ENCODE measurements at regions not wholly inside any gene's neighbourhood (a gene's known extent, or its start where the extent isn't known, plus 50 kb on each side); places are given as distances from the start of the nearest gene placed in this dataset.

DNA sequence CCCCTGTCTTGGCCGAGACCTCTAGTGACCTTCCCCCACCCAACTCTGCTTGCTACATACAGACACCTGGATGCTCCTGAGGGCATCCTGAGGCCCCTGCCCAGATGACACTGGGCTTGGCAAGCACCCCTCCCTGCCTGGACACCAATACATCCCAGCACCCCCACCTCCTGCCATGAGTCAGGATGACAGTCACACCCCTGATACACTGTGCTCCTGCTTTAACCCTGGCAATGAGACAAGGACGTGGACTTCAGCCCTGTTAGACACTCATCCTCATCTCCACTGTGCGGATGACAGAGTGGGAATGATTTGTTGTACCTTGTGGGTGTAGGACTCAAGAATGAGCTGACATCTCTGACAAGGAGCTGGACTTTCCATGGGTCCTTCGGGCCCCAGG lies 186.3 kb upstream of the ADCY1 start:
- RAD21 ChIA-PET (ENCODE audit: low non-redundant PET in 1 of 2, low total read pairs in 2 of 2, uncharacterized antibody in 2 of 2, unreplicated experiment in 2 of 2) = no interaction called here
- Histone ChIP-seq H3K79me2 (ENCODE audit: insufficient read depth, low read length) (no peaks in the 10 kb centered on the region), H3K9ac (ENCODE audit: low read length) (no peak overlapping the region), H3K9me2 (ENCODE audit: insufficient read depth) (no peaks in the 10 kb centered on the region), H3K27ac (ENCODE audit: low read depth, low read length) (no peak overlapping the region), H3K4me1 (ENCODE audit: control insufficient read depth in 1 of 2, insufficient read depth in 2 of 2, low read length in 2 of 2) (no peaks in the 10 kb centered on the region), H3K4me3 (replicated peaks in 1 of 2; ENCODE audit: low read depth in 1 of 2, low read length in 2 of 2) (no peak overlapping the region), H3K9me3 (ENCODE audit: control insufficient read depth in 1 of 2, insufficient read depth in 1 of 2, low read depth in 1 of 2, low read length in 2 of 2) (no peaks in the 10 kb centered on the region), H4K20me1 (ENCODE audit: insufficient read depth) (no peaks in the 10 kb centered on the region), H3K27me3 (ENCODE audit: insufficient read depth, low read length) (peaks cover 10% of the 10 kb centered on the region; the same call in 1 of the 2 replicates), H3K36me3 (ENCODE audit: control insufficient read depth in 1 of 2, insufficient read depth in 2 of 2, low read length in 2 of 2) (no peaks in the 10 kb centered on the region), H2AFZ (ENCODE audit: low read depth, low read length, poor library complexity, severe bottlenecking) (no peak overlapping the region), H3K4me2 (ENCODE audit: low read length) (no peak overlapping the region)
- DNase-seq (ENCODE audit: low read depth, low spot score) = no peak
- POLR2A ChIA-PET = no interaction called here
- no TSS peak for BruUV-seq (replicated peaks)
- intact Hi-C loops (cut with micrococcal nuclease) = no loop called here
- ATAC-seq = no peak
- no peak for TF ChIP-seq SRF (IDR thresholded peaks at IDR 0.05; ENCODE audit: low read depth)
- TF ChIP-seq ZFX (IDR thresholded peaks at IDR 0.05) = no peak
- TF ChIP-seq EZH2 (IDR thresholded peaks at IDR 0.05) = no peak
- no peak for TF ChIP-seq YY1 (IDR thresholded peaks at IDR 0.05; ENCODE audit: extremely low read depth, insufficient replicate concordance, low read depth, low read length)
- no peak for TF ChIP-seq JUND (IDR thresholded peaks at IDR 0.05)
- no peak for TF ChIP-seq ELF1 (IDR thresholded peaks at IDR 0.05; ENCODE audit: borderline replicate concordance, low read depth)
- TF ChIP-seq EGR1 (IDR thresholded peaks at IDR 0.05; ENCODE audit: low read depth) = no peak
- no peak for TF ChIP-seq MAX (IDR thresholded peaks at IDR 0.05)
- TF ChIP-seq SP1 (IDR thresholded peaks at IDR 0.05; ENCODE audit: low read depth) = no peak
- no peak for TF ChIP-seq ATF3 (IDR thresholded peaks at IDR 0.05)
- no peak for TF ChIP-seq SIN3A (IDR thresholded peaks at IDR 0.05; ENCODE audit: low read depth)
- TF ChIP-seq FOSL1 (IDR thresholded peaks at IDR 0.05; ENCODE audit: low read depth) = no peak
- TF ChIP-seq, protein P1, sequence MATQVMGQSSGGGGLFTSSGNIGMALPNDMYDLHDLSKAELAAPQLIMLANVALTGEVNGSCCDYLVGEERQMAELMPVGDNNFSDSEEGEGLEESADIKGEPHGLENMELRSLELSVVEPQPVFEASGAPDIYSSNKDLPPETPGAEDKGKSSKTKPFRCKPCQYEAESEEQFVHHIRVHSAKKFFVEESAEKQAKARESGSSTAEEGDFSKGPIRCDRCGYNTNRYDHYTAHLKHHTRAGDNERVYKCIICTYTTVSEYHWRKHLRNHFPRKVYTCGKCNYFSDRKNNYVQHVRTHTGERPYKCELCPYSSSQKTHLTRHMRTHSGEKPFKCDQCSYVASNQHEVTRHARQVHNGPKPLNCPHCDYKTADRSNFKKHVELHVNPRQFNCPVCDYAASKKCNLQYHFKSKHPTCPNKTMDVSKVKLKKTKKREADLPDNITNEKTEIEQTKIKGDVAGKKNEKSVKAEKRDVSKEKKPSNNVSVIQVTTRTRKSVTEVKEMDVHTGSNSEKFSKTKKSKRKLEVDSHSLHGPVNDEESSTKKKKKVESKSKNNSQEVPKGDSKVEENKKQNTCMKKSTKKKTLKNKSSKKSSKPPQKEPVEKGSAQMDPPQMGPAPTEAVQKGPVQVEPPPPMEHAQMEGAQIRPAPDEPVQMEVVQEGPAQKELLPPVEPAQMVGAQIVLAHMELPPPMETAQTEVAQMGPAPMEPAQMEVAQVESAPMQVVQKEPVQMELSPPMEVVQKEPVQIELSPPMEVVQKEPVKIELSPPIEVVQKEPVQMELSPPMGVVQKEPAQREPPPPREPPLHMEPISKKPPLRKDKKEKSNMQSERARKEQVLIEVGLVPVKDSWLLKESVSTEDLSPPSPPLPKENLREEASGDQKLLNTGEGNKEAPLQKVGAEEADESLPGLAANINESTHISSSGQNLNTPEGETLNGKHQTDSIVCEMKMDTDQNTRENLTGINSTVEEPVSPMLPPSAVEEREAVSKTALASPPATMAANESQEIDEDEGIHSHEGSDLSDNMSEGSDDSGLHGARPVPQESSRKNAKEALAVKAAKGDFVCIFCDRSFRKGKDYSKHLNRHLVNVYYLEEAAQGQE (IDR thresholded peaks at IDR 0.05; ENCODE audit: low read depth) = no peak
- TF ChIP-seq CTCF (IDR thresholded peaks at IDR 0.05 in 2 of 3, conservative IDR thresholded peaks at IDR 0.05 in 1 of 3; ENCODE audit: borderline replicate concordance in 1 of 3, insufficient read depth in 1 of 3, low read depth in 2 of 3, low read length in 2 of 3) = no peak
- no peak for TF ChIP-seq POLR2AphosphoS5 (IDR thresholded peaks at IDR 0.05; ENCODE audit: low read depth, low read length)
- TF ChIP-seq, protein P2, sequence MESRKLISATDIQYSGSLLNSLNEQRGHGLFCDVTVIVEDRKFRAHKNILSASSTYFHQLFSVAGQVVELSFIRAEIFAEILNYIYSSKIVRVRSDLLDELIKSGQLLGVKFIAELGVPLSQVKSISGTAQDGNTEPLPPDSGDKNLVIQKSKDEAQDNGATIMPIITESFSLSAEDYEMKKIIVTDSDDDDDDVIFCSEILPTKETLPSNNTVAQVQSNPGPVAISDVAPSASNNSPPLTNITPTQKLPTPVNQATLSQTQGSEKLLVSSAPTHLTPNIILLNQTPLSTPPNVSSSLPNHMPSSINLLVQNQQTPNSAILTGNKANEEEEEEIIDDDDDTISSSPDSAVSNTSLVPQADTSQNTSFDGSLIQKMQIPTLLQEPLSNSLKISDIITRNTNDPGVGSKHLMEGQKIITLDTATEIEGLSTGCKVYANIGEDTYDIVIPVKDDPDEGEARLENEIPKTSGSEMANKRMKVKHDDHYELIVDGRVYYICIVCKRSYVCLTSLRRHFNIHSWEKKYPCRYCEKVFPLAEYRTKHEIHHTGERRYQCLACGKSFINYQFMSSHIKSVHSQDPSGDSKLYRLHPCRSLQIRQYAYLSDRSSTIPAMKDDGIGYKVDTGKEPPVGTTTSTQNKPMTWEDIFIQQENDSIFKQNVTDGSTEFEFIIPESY (IDR thresholded peaks at IDR 0.05; ENCODE audit: extremely low read depth, insufficient replicate concordance, low read length) = no peak
- CTCF ChIA-PET = no interaction called here

Data from HCT116 (cell line).